ENCODE measurements at regions not wholly inside any gene's neighbourhood (a gene's known extent, or its start where the extent isn't known, plus 50 kb on each side); places are given as distances from the start of the nearest gene placed in this dataset.

GRCh38 chr13:111850458-111850857, 216.5 kb upstream of the SOX1 start:
- no peak for TF ChIP-seq GATA3 (IDR thresholded peaks at IDR 0.05; ENCODE audit: low read depth, low read length)
- no peak for TF ChIP-seq GATA2 (IDR thresholded peaks at IDR 0.05; ENCODE audit: low read depth, low read length)

Measured in SH-SY5Y (cell line).